Progenitor cell of endocrine pancreas (in vitro differentiated cells): ENCODE measurements at regions not wholly inside any gene's neighbourhood (a gene's known extent, or its start where the extent isn't known, plus 50 kb on each side); places are given as distances from the start of the nearest gene placed in this dataset.
A peak's percentile ranks its signal among the peaks of the same experiment; 100 is the strongest.
"Not testable (repeated sequence)": the region's sequence is repeated elsewhere in the genome, so short reads cannot be mapped to it uniquely, and the experiment has no call there.

Experiments
- DNase-seq: peaks from one replicate; pipeline ENCODE4 v3.0.0; 2021; ENCODE audit warnings: low spot score; ENCODE audit not compliant: unreplicated experiment
- H3K27ac Mint-ChIP-seq: 2 replicates; pipeline ENCODE4 v1.8.0; 2021; ENCODE audit warnings: mild to moderate bottlenecking, moderate library complexity, mixed read lengths
- H3K27me3 Mint-ChIP-seq: 2 replicates; pipeline ENCODE4 v1.8.0; 2021; ENCODE audit warnings: mixed read lengths
- H3K36me3 Mint-ChIP-seq: 2 replicates; pipeline ENCODE4 v1.8.0; 2022; ENCODE audit warnings: mixed read lengths; ENCODE audit not compliant: insufficient read depth
- H3K4me1 Mint-ChIP-seq: 2 replicates; pipeline ENCODE4 v1.8.0; 2021; ENCODE audit warnings: low read depth, mixed read lengths
- H3K4me3 Mint-ChIP-seq: 2 replicates; pipeline ENCODE4 v1.8.0; 2021; ENCODE audit warnings: low read depth, mild to moderate bottlenecking, moderate library complexity, mixed read lengths
- H3K9me3 Mint-ChIP-seq: 2 replicates; pipeline ENCODE4 v1.8.0; 2021; ENCODE audit warnings: low read depth, mixed read lengths
- CTCF ChIP-seq: fragments of 200-600 bp; sonication (generic); IDR thresholded peaks from one replicate; pipeline ENCODE4 v1.5.0; 2021; ENCODE audit warnings: antibody characterized with exemption, mild to moderate bottlenecking; ENCODE audit not compliant: unreplicated experiment

- no peaks in the 10 kb centered on the region for H3K36me3 Mint-ChIP-seq
- peak overlapping the region; percentile 0 for H3K27ac Mint-ChIP-seq
- no peak overlapping the region for H3K4me3 Mint-ChIP-seq
- no peak for DNase-seq
- H3K27me3 Mint-ChIP-seq, result no peaks in the 10 kb centered on the region
- TF ChIP-seq CTCF, result no peak
- no peaks in the 10 kb centered on the region for H3K9me3 Mint-ChIP-seq
- peaks cover 32% of the 10 kb centered on the region for H3K4me1 Mint-ChIP-seq
Measured at GRCh38 chr10:23793577-23793976, 354.7 kb downstream of the OTUD1 start.

- not testable (repeated sequence) for H3K9me3 Mint-ChIP-seq, DNase-seq, H3K36me3 Mint-ChIP-seq, H3K27ac Mint-ChIP-seq, H3K4me3 Mint-ChIP-seq, H3K27me3 Mint-ChIP-seq
- H3K4me1 Mint-ChIP-seq, result peaks cover 33% of the 10 kb centered on the region
Measured at GRCh38 chr10:23797452-23797851, 358.6 kb downstream of the OTUD1 start.

- peaks cover 2% of the 10 kb centered on the region for H3K36me3 Mint-ChIP-seq
- H3K4me3 Mint-ChIP-seq, result no peak overlapping the region
- no peak for TF ChIP-seq CTCF
- H3K4me1 Mint-ChIP-seq, result peaks cover 6% of the 10 kb centered on the region
- peaks cover 12% of the 10 kb centered on the region for H3K27me3 Mint-ChIP-seq
- no peak for DNase-seq
- H3K9me3 Mint-ChIP-seq, result no peaks in the 10 kb centered on the region
- H3K27ac Mint-ChIP-seq, result no peak overlapping the region
Measured at GRCh38 chr10:23804125-23804524, 365.2 kb downstream of the OTUD1 start.

GRCh38 chr10:23813687-23814086 lies 374.8 kb downstream of the OTUD1 start:
- no peak overlapping the region for H3K4me3 Mint-ChIP-seq
- no peaks in the 10 kb centered on the region for H3K27me3 Mint-ChIP-seq
- peaks cover 5% of the 10 kb centered on the region for H3K4me1 Mint-ChIP-seq
- DNase-seq, result no peak
- H3K27ac Mint-ChIP-seq, result no peak overlapping the region
- H3K36me3 Mint-ChIP-seq, result no peaks in the 10 kb centered on the region
- no peaks in the 10 kb centered on the region for H3K9me3 Mint-ChIP-seq
- no peak for TF ChIP-seq CTCF

GRCh38 chr10:23818484-23818883 lies 379.6 kb downstream of the OTUD1 start:
- Mint-ChIP-seq H3K27ac (no peak overlapping the region), H3K4me1 (peaks cover 6% of the 10 kb centered on the region), H3K36me3 (no peaks in the 10 kb centered on the region), H3K9me3 (no peaks in the 10 kb centered on the region), H3K27me3 (no peaks in the 10 kb centered on the region), H3K4me3 (no peak overlapping the region)
- no peak for DNase-seq
- no peak for TF ChIP-seq CTCF

GRCh38 chr10:23820792-23821191 lies 381.9 kb downstream of the OTUD1 start:
- no peaks in the 10 kb centered on the region for H3K36me3 Mint-ChIP-seq
- peaks cover 7% of the 10 kb centered on the region for H3K27me3 Mint-ChIP-seq
- peaks cover 6% of the 10 kb centered on the region for H3K4me1 Mint-ChIP-seq
- H3K4me3 Mint-ChIP-seq, result no peak overlapping the region
- DNase-seq, result no peak
- no peak for TF ChIP-seq CTCF
- H3K27ac Mint-ChIP-seq, result no peak overlapping the region
- no peaks in the 10 kb centered on the region for H3K9me3 Mint-ChIP-seq
